ENCODE measurements at regions not wholly inside any gene's neighbourhood (a gene's known extent, or its start where the extent isn't known, plus 50 kb on each side); places are given as distances from the start of the nearest gene placed in this dataset.

DNA sequence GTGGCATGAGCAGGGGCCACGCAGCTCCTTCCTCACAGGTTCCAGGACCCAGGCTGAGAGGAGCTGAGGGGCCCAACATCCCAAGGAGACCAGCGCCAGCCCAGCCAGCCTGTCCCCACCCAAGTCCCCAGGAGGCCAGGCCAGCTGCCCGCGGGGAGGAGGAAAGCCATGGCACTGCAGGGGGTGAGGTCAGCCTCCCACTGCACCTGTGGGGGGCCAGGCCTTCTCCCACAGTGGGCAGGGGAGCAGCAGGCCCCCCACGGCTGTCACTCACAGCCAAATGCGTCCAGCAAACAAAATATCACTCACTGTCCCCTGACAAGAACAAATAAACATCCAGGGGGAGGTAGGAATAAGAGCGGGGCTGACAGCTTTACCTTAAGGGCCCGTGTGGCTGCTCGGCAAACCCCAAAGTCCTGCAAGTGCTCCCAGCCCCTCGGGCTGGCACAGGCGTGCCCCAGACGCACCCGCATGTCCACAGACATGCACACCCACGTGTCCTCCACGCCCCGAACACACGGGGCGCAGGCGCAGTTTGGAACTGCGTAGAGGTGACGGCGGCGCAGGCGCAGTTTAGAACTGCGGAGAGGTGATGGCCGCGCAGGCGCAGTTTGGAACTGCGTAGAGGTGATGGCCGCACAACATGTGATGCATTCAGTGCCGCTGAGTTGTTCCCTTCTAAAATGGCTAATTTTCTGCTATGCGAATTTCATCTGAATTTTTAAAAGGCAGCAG is 291.1 kb downstream of the FOXL1 start:
- POLR2A ChIA-PET, result no interaction called here
- BruUV-seq (replicated peaks), result no TSS peak
- H3K4me2 ChIP-seq (ENCODE audit: control insufficient read depth, insufficient read depth), result no peak overlapping the region
- no peak overlapping the region for H3K4me3 ChIP-seq
- FAIRE-seq, result no peak
- RAD21 ChIA-PET (ENCODE audit: unreplicated experiment), result no interaction called here
- TF ChIP-seq, protein P1, sequence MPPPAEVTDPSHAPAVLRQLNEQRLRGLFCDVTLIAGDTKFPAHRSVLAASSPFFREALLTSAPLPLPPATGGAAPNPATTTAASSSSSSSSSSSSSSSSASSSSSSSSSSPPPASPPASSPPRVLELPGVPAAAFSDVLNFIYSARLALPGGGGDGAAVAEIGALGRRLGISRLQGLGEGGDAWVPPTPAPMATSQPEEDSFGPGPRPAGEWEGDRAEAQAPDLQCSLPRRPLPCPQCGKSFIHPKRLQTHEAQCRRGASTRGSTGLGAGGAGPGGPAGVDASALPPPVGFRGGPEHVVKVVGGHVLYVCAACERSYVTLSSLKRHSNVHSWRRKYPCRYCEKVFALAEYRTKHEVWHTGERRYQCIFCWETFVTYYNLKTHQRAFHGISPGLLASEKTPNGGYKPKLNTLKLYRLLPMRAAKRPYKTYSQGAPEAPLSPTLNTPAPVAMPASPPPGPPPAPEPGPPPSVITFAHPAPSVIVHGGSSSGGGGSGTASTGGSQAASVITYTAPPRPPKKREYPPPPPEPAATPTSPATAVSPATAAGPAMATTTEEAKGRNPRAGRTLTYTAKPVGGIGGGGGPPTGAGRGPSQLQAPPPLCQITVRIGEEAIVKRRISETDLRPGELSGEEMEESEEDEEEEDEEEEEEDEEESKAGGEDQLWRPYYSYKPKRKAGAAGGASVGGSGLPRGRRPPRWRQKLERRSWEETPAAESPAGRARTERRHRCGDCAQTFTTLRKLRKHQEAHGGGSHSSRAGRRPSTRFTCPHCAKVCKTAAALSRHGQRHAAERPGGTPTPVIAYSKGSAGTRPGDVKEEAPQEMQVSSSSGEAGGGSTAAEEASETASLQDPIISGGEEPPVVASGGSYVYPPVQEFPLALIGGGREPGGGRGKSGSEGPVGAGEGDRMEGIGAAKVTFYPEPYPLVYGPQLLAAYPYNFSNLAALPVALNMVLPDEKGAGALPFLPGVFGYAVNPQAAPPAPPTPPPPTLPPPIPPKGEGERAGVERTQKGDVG (CRISPR knock-in tag; IDR thresholded peaks at IDR 0.05), result no peak
- H3K79me2 ChIP-seq (ENCODE audit: control insufficient read depth, insufficient read depth, low read length), result no peaks in the 10 kb centered on the region
- no peak overlapping the region for H3K9ac ChIP-seq (ENCODE audit: control insufficient read depth, insufficient read depth, low read length)
- H2AFZ ChIP-seq (ENCODE audit: control insufficient read depth, low read depth, low read length), result no peak overlapping the region
- in situ Hi-C loops (cut with MboI) (loop anchor here (10.0 kb wide), 1 partner anchor 305 kb away; the partner anchor contains the start of gene FOXC2), intact Hi-C loops (cut with micrococcal nuclease; ENCODE audit: unreplicated experiment) (loop anchor here (10.0 kb wide), 1 partner anchor 195 kb away; no protein-coding TSS in a partner anchor)
- no peak for ATAC-seq
- WGBS (ENCODE audit: insufficient coverage, insufficient replicate concordance, low lambda C conversion rate, missing lambda C conversion rate), result 59% methylated on average over 32 of the region's 32 CpGs
- H3K36me3 ChIP-seq (ENCODE audit: control insufficient read depth in 2 of 2, insufficient read depth in 2 of 2, low read length in 1 of 2), result no peaks in the 10 kb centered on the region
- no peaks in the 10 kb centered on the region for H3K9me3 ChIP-seq (replicated peaks; ENCODE audit: control insufficient read depth, insufficient read depth, low read length)
- SMC1A ChIA-PET (ENCODE audit: uncharacterized antibody, unreplicated experiment), result no interaction called here
- no peaks in the 10 kb centered on the region for H4K20me1 ChIP-seq (ENCODE audit: control insufficient read depth, insufficient read depth)
- H3K27ac ChIP-seq (ENCODE audit: control insufficient read depth, insufficient read depth), result no peak overlapping the region
- H3K4me1 ChIP-seq (ENCODE audit: control insufficient read depth, insufficient read depth, low read length), result no peaks in the 10 kb centered on the region
- no peaks in the 10 kb centered on the region for H3K27me3 ChIP-seq (replicated peaks in 1 of 2; ENCODE audit: control insufficient read depth in 2 of 2, insufficient read depth in 2 of 2, low read length in 1 of 2)
- no peak for DNase-seq (ENCODE audit: low read depth, low spot score)
- CTCF ChIA-PET, result no interaction called here

DNA sequence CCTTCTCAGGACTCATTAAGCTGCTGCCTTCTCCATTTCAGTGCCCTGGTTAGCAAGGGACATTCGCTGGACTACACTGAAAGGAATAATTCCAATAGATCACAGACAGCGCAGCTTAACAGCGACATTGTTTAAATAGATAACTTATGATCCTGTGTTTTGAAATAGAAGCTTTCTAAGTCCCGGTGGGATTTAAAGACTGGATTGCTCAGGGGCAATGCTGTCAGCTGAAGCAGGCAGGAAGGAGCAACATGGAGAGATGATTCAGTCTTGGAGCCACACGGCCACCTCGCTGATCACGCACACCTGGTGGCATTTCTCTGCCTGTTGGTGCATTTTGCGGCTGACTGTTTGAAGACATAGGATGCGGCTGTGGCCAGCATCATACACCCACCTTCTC is 292.0 kb downstream of the FOXL1 start:
- H3K79me2 ChIP-seq (ENCODE audit: control insufficient read depth, insufficient read depth, low read length), result no peaks in the 10 kb centered on the region
- intact Hi-C loops (cut with micrococcal nuclease; ENCODE audit: unreplicated experiment), result loop anchor here (10.0 kb wide), 1 partner anchor 194 kb away; no protein-coding TSS in a partner anchor
- no peaks in the 10 kb centered on the region for H4K20me1 ChIP-seq (ENCODE audit: control insufficient read depth, insufficient read depth)
- no peaks in the 10 kb centered on the region for H3K4me1 ChIP-seq (ENCODE audit: control insufficient read depth, insufficient read depth, low read length)
- WGBS (ENCODE audit: insufficient coverage, insufficient replicate concordance, low lambda C conversion rate, missing lambda C conversion rate), result 46% methylated on average over 9 of the region's 9 CpGs
- no peak overlapping the region for H3K4me3 ChIP-seq
- no peak for FAIRE-seq
- ATAC-seq, result no peak
- ChIA-PET CTCF (no interaction called here), RAD21 (ENCODE audit: unreplicated experiment) (no interaction called here), SMC1A (ENCODE audit: uncharacterized antibody, unreplicated experiment) (no interaction called here), POLR2A (no interaction called here)
- no peak overlapping the region for H3K9ac ChIP-seq (ENCODE audit: control insufficient read depth, insufficient read depth, low read length)
- no peaks in the 10 kb centered on the region for H3K9me3 ChIP-seq (replicated peaks; ENCODE audit: control insufficient read depth, insufficient read depth, low read length)
- DNase-seq (ENCODE audit: low read depth, low spot score), result no peak
- H3K27me3 ChIP-seq (replicated peaks in 1 of 2; ENCODE audit: control insufficient read depth in 2 of 2, insufficient read depth in 2 of 2, low read length in 1 of 2), result no peaks in the 10 kb centered on the region
- no TSS peak for BruUV-seq (replicated peaks)
- H2AFZ ChIP-seq (ENCODE audit: control insufficient read depth, low read depth, low read length), result no peak overlapping the region
- no peak for TF ChIP-seq RELA (IDR thresholded peaks at IDR 0.05; ENCODE audit: borderline replicate concordance, partially characterized antibody)
- in situ Hi-C loops (cut with MboI), result loop anchor here (10.0 kb wide), 1 partner anchor 306 kb away; the partner anchor contains the start of gene FOXC2
- H3K27ac ChIP-seq (ENCODE audit: control insufficient read depth, insufficient read depth), result no peak overlapping the region
- H3K36me3 ChIP-seq (ENCODE audit: control insufficient read depth in 2 of 2, insufficient read depth in 2 of 2, low read length in 1 of 2), result no peaks in the 10 kb centered on the region
- H3K4me2 ChIP-seq (ENCODE audit: control insufficient read depth, insufficient read depth), result no peak overlapping the region
